ENCODE measurements at regions not wholly inside any gene's neighbourhood (a gene's known extent, or its start where the extent isn't known, plus 50 kb on each side); places are given as distances from the start of the nearest gene placed in this dataset.
"Not testable (repeated sequence)": the region's sequence is repeated elsewhere in the genome, so short reads cannot be mapped to it uniquely, and the experiment has no call there.

- no peak for DNase-seq
These were observed 596.9 kb downstream of the TRHDE start for GRCh38 chr12:72869024-72869423.

- peak; percentile 58 for DNase-seq
These were observed 600.2 kb downstream of the TRHDE start for GRCh38 chr12:72872238-72872887.

- DNase-seq: no peak
These were observed 600.8 kb downstream of the TRHDE start for GRCh38 chr12:72872996-72873395.

GRCh38 chr12:72876092-72876491 lies 603.9 kb downstream of the TRHDE start:
- no peak for DNase-seq

GRCh38 chr12:72888693-72889092 lies 616.5 kb downstream of the TRHDE start:
- no peak for DNase-seq

- DNase-seq: no peak
These were observed 617.6 kb downstream of the TRHDE start for GRCh38 chr12:72889791-72890190.

- DNase-seq: no peak
These were observed 629.5 kb downstream of the TRHDE start for GRCh38 chr12:72901685-72902084.

GRCh38 chr12:72925716-72926115 lies 653.5 kb downstream of the TRHDE start:
- DNase-seq: no peak

GRCh38 chr12:72931838-72932237 lies 659.7 kb downstream of the TRHDE start:
- not testable (repeated sequence) for DNase-seq

- no peak for DNase-seq
These were observed 665.3 kb downstream of the TRHDE start for GRCh38 chr12:72937486-72937885.

GRCh38 chr12:72957454-72957853 lies 685.3 kb downstream of the TRHDE start:
- DNase-seq: no peak

GRCh38 chr12:72966684-72967083 lies 694.5 kb downstream of the TRHDE start:
- DNase-seq: no peak

GRCh38 chr12:72974954-72975555 lies 702.9 kb downstream of the TRHDE start:
- DNase-seq: no peak

GRCh38 chr12:72978999-72979398 lies 706.8 kb downstream of the TRHDE start:
- DNase-seq: no peak

- DNase-seq: no peak
These were observed 710.2 kb downstream of the TRHDE start for GRCh38 chr12:72982356-72982755.

GRCh38 chr12:72986963-72987362 lies 714.8 kb downstream of the TRHDE start:
- no peak for DNase-seq

GRCh38 chr12:72989458-72989947 lies 717.3 kb downstream of the TRHDE start:
- DNase-seq: no peak

- not testable (repeated sequence) for DNase-seq
These were observed 722.9 kb downstream of the TRHDE start for GRCh38 chr12:72995029-72995428.

- DNase-seq: no peak
These were observed 723.4 kb downstream of the TRHDE start for GRCh38 chr12:72995616-72996015.

GRCh38 chr12:73001806-73002205 lies 729.6 kb downstream of the TRHDE start:
- not testable (repeated sequence) for DNase-seq

GRCh38 chr12:73002504-73002903 lies 730.3 kb downstream of the TRHDE start:
- not testable (repeated sequence) for DNase-seq

GRCh38 chr12:73009138-73009834 lies 737.1 kb downstream of the TRHDE start:
- DNase-seq: not testable (repeated sequence)

- no peak for DNase-seq
These were observed 745.8 kb downstream of the TRHDE start for GRCh38 chr12:73017981-73018380.

GRCh38 chr12:73053893-73054292 lies 781.7 kb downstream of the TRHDE start:
- no peak for DNase-seq
